Effector memory CD8-positive, alpha-beta T cell (primary cell): ENCODE measurements at regions not wholly inside any gene's neighbourhood (a gene's known extent, or its start where the extent isn't known, plus 50 kb on each side); places are given as distances from the start of the nearest gene placed in this dataset.

Experiments used
- ATAC-seq: fragments of 150-1000 bp; cut with Tn5 transposase; replicated peaks from 2 replicates; pipeline ENCODE4 v1.10.0; 2021; ENCODE audit warnings: mild to moderate bottlenecking, moderate library complexity
- DNase-seq, 3 experiments: peaks; one replicate each; pipeline ENCODE4 v3.0.0; 2021
- H3K27ac Mint-ChIP-seq, 2 donors: one replicate each; pipeline ENCODE4 v1.8.0; 2022; ENCODE audit warnings: mild to moderate bottlenecking in 2 of 2, mixed read lengths in 2 of 2, moderate library complexity in 2 of 2
- H3K27me3 Mint-ChIP-seq, 2 donors: one replicate each; pipeline ENCODE4 v1.8.0; 2022; ENCODE audit warnings: mixed read lengths in 2 of 2
- H3K36me3 Mint-ChIP-seq: one replicate; pipeline ENCODE4 v1.8.0; 2022; ENCODE audit warnings: mild to moderate bottlenecking, moderate library complexity, mixed read lengths; ENCODE audit not compliant: insufficient read depth
- H3K4me1 Mint-ChIP-seq, 2 donors: one replicate each; pipeline ENCODE4 v1.8.0; 2022; ENCODE audit warnings: low read depth in 2 of 2, mixed read lengths in 2 of 2
- H3K4me3 Mint-ChIP-seq, 2 donors: one replicate each; pipeline ENCODE4 v1.8.0; 2022; ENCODE audit warnings: mild to moderate bottlenecking in 2 of 2, mixed read lengths in 2 of 2, moderate library complexity in 2 of 2
- H3K9me3 Mint-ChIP-seq, 2 donors: one replicate each; pipeline ENCODE4 v1.8.0; 2022; ENCODE audit warnings: mixed read lengths in 2 of 2

DNA sequence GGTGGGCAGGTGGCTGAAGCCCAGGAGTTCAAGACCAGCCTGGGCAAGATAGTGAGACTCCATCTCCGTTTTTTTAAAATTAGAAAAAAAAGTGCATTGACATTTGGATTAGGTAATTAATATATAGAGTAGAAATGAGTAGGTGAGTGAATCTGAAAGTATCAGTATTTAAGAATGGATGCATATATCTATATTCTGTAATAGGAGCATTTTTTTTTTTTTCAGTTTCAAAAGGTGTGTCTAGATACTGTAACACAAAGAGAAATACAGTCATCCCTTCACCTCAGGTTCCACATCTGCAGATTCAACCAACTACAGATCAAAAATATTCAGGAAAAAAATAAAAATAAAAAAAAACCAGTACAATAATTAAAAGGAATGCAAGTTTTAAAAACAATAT is 50.8 kb downstream of the RBM27 start:
- no peak for ATAC-seq

GRCh38 chr5:146273109-146273508 is 65.5 kb upstream of the POU4F3 start:
- Mint-ChIP-seq H3K4me1 (no peaks in the 10 kb centered on the region), H3K27me3 (no peaks in the 10 kb centered on the region), H3K27ac (no peak overlapping the region), H3K36me3 (peaks cover 94% of the 10 kb centered on the region), H3K4me3 (no peak overlapping the region), H3K9me3 (no peaks in the 10 kb centered on the region)
- no peak for DNase-seq
- no peak for ATAC-seq

More for the DNA sequence above, 50.8 kb downstream of the RBM27 start:
- Mint-ChIP-seq H3K9me3 (no peaks in the 10 kb centered on the region), H3K36me3 (peaks cover 66% of the 10 kb centered on the region), H3K27me3 (no peaks in the 10 kb centered on the region), H3K4me3 (no peak overlapping the region), H3K27ac (peak overlapping the region; percentile 49 to 59), H3K4me1 (peaks cover 2 to 12% of the 10 kb centered on the region in 2 donors)
- DNase-seq: no peak

DNA sequence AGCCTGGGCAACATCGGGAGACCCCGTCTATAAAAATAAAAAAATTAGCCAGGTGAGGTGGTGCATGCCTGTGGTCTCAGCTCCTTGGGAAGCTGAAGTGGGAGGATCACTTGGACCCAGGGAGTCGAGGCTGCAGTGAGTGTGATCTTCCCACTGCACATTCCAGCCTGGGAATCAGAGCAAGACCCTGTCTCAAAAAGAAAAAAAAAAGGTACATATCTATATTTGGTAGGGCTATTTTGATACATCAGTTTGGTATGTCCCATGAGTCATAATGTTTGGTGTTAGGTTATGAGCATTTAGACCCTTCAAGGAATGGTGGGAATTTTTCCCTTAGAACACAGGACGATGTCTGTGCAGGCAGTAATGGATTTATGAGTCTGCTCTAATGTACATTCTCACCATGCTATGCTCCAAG is 55.3 kb upstream of the POU4F3 start:
- DNase-seq (no peak), ATAC-seq (no peak)
- peaks cover 71% of the 10 kb centered on the region for H3K36me3 Mint-ChIP-seq
- no peaks in the 10 kb centered on the region for H3K9me3 Mint-ChIP-seq
- no peaks in the 10 kb centered on the region for H3K4me1 Mint-ChIP-seq
- no peak overlapping the region for H3K4me3 Mint-ChIP-seq
- peak overlapping the region in 1 of 2 donors; percentile 33 for H3K27ac Mint-ChIP-seq
- no peaks in the 10 kb centered on the region for H3K27me3 Mint-ChIP-seq

DNA sequence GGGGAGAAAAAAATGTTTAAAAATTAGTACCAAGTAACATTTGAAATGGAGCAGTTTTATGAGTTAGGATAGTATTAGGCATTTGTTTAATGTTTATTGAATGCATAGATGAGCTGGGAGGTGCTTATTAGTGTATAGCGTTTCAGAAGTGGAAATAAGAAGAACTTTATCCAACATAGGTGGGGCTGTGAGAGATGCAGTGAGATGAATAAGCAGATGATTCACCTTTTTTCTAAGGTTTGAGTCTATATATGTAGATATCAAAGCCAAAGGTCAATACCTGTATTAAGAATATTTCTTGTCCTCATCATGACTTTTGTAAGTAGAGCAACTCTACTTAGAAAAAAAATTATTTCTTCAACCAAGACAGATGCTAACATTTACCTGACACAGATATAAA is 54.6 kb upstream of the POU4F3 start:
- Mint-ChIP-seq H3K27ac (peak overlapping the region in 1 of 2 donors; percentile 33), H3K4me3 (no peak overlapping the region), H3K9me3 (no peaks in the 10 kb centered on the region), H3K36me3 (peaks cover 71% of the 10 kb centered on the region), H3K4me1 (no peaks in the 10 kb centered on the region), H3K27me3 (no peaks in the 10 kb centered on the region)
- no peak for ATAC-seq
- no peak for DNase-seq
